ENCODE measurements at regions not wholly inside any gene's neighbourhood (a gene's known extent, or its start where the extent isn't known, plus 50 kb on each side); places are given as distances from the start of the nearest gene placed in this dataset.
A peak's percentile ranks its signal among the peaks of the same experiment; 100 is the strongest.

GRCh38 chr4:188455062-188455752 is 316.0 kb downstream of the TRIML1 start:
- peak; percentile 5 for DNase-seq (ENCODE audit: low read depth)
- H3K4me3 ChIP-seq (ENCODE audit: low read depth, low read length), result peak overlapping the region; percentile 23
- no peak for TF ChIP-seq CTCF (conservative IDR thresholded peaks at IDR 0.05; ENCODE audit: low read depth, low read length)

GRCh38 chr4:188459381-188459780 is 320.1 kb downstream of the TRIML1 start:
- no peak overlapping the region for H3K4me3 ChIP-seq (ENCODE audit: low read depth, low read length)
- no peak for DNase-seq (ENCODE audit: low read depth)
- TF ChIP-seq CTCF (conservative IDR thresholded peaks at IDR 0.05; ENCODE audit: low read depth, low read length), result no peak

GRCh38 chr4:188463909-188464308 is 324.7 kb downstream of the TRIML1 start:
- no peak overlapping the region for H3K4me3 ChIP-seq (ENCODE audit: low read depth, low read length)
- TF ChIP-seq CTCF (conservative IDR thresholded peaks at IDR 0.05; ENCODE audit: low read depth, low read length), result no peak
- no peak for DNase-seq (ENCODE audit: low read depth)

GRCh38 chr4:188466001-188466400 is 326.8 kb downstream of the TRIML1 start:
- H3K4me3 ChIP-seq (ENCODE audit: low read depth, low read length), result no peak overlapping the region
- no peak for DNase-seq (ENCODE audit: low read depth)
- no peak for TF ChIP-seq CTCF (conservative IDR thresholded peaks at IDR 0.05; ENCODE audit: low read depth, low read length)

- TF ChIP-seq CTCF (conservative IDR thresholded peaks at IDR 0.05; ENCODE audit: low read depth, low read length), result no peak
Observed at GRCh38 chr4:188484256-188484655, 345.0 kb downstream of the TRIML1 start.

GRCh38 chr4:188485906-188486305 is 346.7 kb downstream of the TRIML1 start:
- no peak for TF ChIP-seq CTCF (conservative IDR thresholded peaks at IDR 0.05; ENCODE audit: low read depth, low read length)
- no peak overlapping the region for H3K4me3 ChIP-seq (ENCODE audit: low read depth, low read length)
- DNase-seq (ENCODE audit: low read depth), result no peak

More at GRCh38 chr4:188484256-188484655, 345.0 kb downstream of the TRIML1 start:
- H3K4me3 ChIP-seq (ENCODE audit: low read depth, low read length), result no peak overlapping the region
- no peak for DNase-seq (ENCODE audit: low read depth)

- DNase-seq (ENCODE audit: low read depth), result no peak
- no peak overlapping the region for H3K4me3 ChIP-seq (ENCODE audit: low read depth, low read length)
- TF ChIP-seq CTCF (conservative IDR thresholded peaks at IDR 0.05; ENCODE audit: low read depth, low read length), result no peak
Observed at GRCh38 chr4:188492886-188493285, 353.6 kb downstream of the TRIML1 start.
